Spleen (tissue), 11 donors: ENCODE measurements at regions not wholly inside any gene's neighbourhood (a gene's known extent, or its start where the extent isn't known, plus 50 kb on each side); places are given as distances from the start of the nearest gene placed in this dataset.

ENCODE experiments used
- DNase-seq: peaks from one replicate; pipeline ENCODE4 v3.0.0-alpha.2; 2020
- H3K27ac ChIP-seq, 8 donors: fragments of 200-600 bp; sonication (generic) in 7 of 8; 1 replicate in 4 of 8; 2 replicates in 4 of 8; pipeline versions ENCODE4 v1.5.0 to v1.8.0; 2016 to 2021; ENCODE audit warnings: inconsistent platforms in 4 of 8, mild to moderate bottlenecking in 4 of 8, moderate library complexity in 1 of 8
- H3K27me3 ChIP-seq, 7 donors: fragments of 200-600 bp; sonication (generic) in 6 of 7; replicated peaks in 1 of 7; 1 replicate in 4 of 7; 2 replicates in 3 of 7; pipeline versions ENCODE4 v1.5.0 to v1.8.0; 2016 to 2021; ENCODE audit warnings: inconsistent platforms in 3 of 7, mild to moderate bottlenecking in 1 of 7
- H3K36me3 ChIP-seq, 6 donors: fragments of 200-600 bp; sonication (generic) in 5 of 6; 1 replicate in 4 of 6; 2 replicates in 2 of 6; pipeline versions ENCODE4 v1.5.0 to v1.8.0; 2016 to 2021; ENCODE audit warnings: inconsistent platforms in 2 of 6
- H3K4me1 ChIP-seq, 6 donors: fragments of 200-600 bp; sonication (generic) in 5 of 6; 1 replicate in 3 of 6; 2 replicates in 3 of 6; pipeline versions ENCODE4 v1.5.0 to v1.8.0; 2016 to 2021; ENCODE audit warnings: inconsistent platforms in 3 of 6
- H3K4me3 ChIP-seq, 8 donors: fragments of 200-600 bp; sonication (generic) in 7 of 8; 1 replicate in 4 of 8; 2 replicates in 4 of 8; pipeline versions ENCODE4 v1.5.0 to v1.8.0; 2016 to 2021; ENCODE audit warnings: inconsistent platforms in 4 of 8, mild to moderate bottlenecking in 4 of 8, moderate library complexity in 2 of 8
- H3K9me3 ChIP-seq, 8 donors: fragments of 200-600 bp; sonication (generic) in 7 of 8; 1 replicate in 4 of 8; 2 replicates in 4 of 8; pipeline versions ENCODE4 v1.5.0 to v1.8.0; 2016 to 2021; ENCODE audit warnings: inconsistent platforms in 4 of 8
- POLR2A ChIP-seq, 3 donors: fragments of 450-650 bp; IDR thresholded peaks; one replicate each; pipeline ENCODE4 v1.5.1; 2017; ENCODE audit warnings: antibody characterized with exemption in 3 of 3, mild to moderate bottlenecking in 1 of 3
- POLR2AphosphoS5 ChIP-seq, 3 donors: sonication (generic); formaldehyde crosslinking; IDR thresholded peaks; one replicate each; pipeline ENCODE4 v1.5.1; 2017; ENCODE audit warnings: antibody characterized with exemption in 3 of 3
- WGBS, 5 donors: extraction: QIAGEN DNeasy Blood & Tissue Kit in 3 of 5; methylation state at CpG; one replicate each; pipeline versions ENCODE4 v1.1.5 to v1.1.7; 2013 to 2018; 5-methylcytosine and 5-hydroxymethylcytosine counted together
- intact Hi-C: fragments of 100-400 bp; cut with DNase I; formaldehyde crosslinking; loops from one replicate; pipeline ENCODE4 v1.15.0; 2023; ENCODE audit warnings: low total_unique reads
- TF ChIP-seq, protein P1 (sequence below), 11 experiments: fragments of 200-600 bp in 7 of 11; fragments of 450-650 bp in 4 of 11; sonication (generic) in 4 of 11; IDR thresholded peaks in 8 of 11; conservative IDR thresholded peaks in 3 of 11; 1 replicate in 7 of 11; 2 replicates in 4 of 11; pipeline versions ENCODE4 v1.4.0 to v1.8.0; 2016 to 2021; ENCODE audit warnings: antibody characterized with exemption in 11 of 11, inconsistent platforms in 4 of 11, mild to moderate bottlenecking in 1 of 11
- donor health status: healthy with polysubstance abuse.
- donor health status: DM: no; HTN: no; CAD: no; lungs with moderate emphysema.
- donor health status: DM: no; HTN: no; CAD: no.
- donor health status: Bipolar disorder and iron deficiency.
- donor health status: healthy.
- donor health status: DM: no; HTN: no; CAD: no.
- donor health status: DM: yes; HTN: yes; CAD: no.

DNA sequence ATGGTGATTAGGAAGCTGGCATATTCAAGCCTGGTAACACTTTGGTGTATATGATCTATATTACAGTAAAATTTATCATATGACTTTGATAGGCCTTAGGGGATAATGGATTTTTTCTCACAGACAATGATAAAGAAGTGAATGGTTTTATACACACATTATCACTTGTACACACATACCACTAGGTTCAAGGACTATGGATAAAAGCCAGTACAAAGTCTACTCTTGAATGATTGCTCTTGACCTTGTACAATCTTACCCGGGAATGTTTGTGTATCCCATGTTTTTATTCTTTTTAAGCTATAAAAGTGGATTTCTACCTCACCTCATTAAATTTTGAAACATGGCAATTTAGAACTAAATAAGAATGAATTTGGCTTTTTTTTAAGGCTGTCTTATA is 414.5 kb upstream of the ADAMTSL1 start:
- Histone ChIP-seq H3K9me3 (no peaks in the 10 kb centered on the region), H3K36me3 (no peaks in the 10 kb centered on the region), H3K27me3 (no peaks in the 10 kb centered on the region), H3K4me3 (no peak overlapping the region), H3K4me1 (no peaks in the 10 kb centered on the region), H3K27ac (no peak overlapping the region)
- 49 to 70% (median 56%) methylated on average over 1 of the region's 1 CpG for WGBS, 5 donors
- DNase-seq: no peak
- intact Hi-C loops: no loop called here
- TF ChIP-seq, protein P1, sequence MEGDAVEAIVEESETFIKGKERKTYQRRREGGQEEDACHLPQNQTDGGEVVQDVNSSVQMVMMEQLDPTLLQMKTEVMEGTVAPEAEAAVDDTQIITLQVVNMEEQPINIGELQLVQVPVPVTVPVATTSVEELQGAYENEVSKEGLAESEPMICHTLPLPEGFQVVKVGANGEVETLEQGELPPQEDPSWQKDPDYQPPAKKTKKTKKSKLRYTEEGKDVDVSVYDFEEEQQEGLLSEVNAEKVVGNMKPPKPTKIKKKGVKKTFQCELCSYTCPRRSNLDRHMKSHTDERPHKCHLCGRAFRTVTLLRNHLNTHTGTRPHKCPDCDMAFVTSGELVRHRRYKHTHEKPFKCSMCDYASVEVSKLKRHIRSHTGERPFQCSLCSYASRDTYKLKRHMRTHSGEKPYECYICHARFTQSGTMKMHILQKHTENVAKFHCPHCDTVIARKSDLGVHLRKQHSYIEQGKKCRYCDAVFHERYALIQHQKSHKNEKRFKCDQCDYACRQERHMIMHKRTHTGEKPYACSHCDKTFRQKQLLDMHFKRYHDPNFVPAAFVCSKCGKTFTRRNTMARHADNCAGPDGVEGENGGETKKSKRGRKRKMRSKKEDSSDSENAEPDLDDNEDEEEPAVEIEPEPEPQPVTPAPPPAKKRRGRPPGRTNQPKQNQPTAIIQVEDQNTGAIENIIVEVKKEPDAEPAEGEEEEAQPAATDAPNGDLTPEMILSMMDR (IDR thresholded peaks at IDR 0.05 in 8 of 11, conservative IDR thresholded peaks at IDR 0.05 in 3 of 11): no peak
- TF ChIP-seq POLR2A (IDR thresholded peaks at IDR 0.05): no peak
- TF ChIP-seq POLR2AphosphoS5 (IDR thresholded peaks at IDR 0.05): no peak

GRCh38 chr9:18060269-18060934 is 413.6 kb upstream of the ADAMTSL1 start:
- no peaks in the 10 kb centered on the region for H3K9me3 ChIP-seq
- no peak for TF ChIP-seq POLR2AphosphoS5 (IDR thresholded peaks at IDR 0.05)
- TF ChIP-seq, protein P1 (IDR thresholded peaks at IDR 0.05 in 8 of 11, conservative IDR thresholded peaks at IDR 0.05 in 3 of 11): no peak
- TF ChIP-seq POLR2A (IDR thresholded peaks at IDR 0.05): no peak
- H3K36me3 ChIP-seq: no peaks in the 10 kb centered on the region
- no peak for DNase-seq
- H3K4me1 ChIP-seq: no peaks in the 10 kb centered on the region
- intact Hi-C loops: no loop called here
- no peaks in the 10 kb centered on the region for H3K27me3 ChIP-seq
- WGBS, 5 donors: 55 to 77% (median 62%) methylated on average over 3 of the region's 3 CpGs
- no peak overlapping the region for H3K27ac ChIP-seq
- H3K4me3 ChIP-seq: no peak overlapping the region

GRCh38 chr9:18061332-18061731 is 412.6 kb upstream of the ADAMTSL1 start:
- no peak for TF ChIP-seq POLR2AphosphoS5 (IDR thresholded peaks at IDR 0.05)
- TF ChIP-seq, protein P1 (IDR thresholded peaks at IDR 0.05 in 8 of 11, conservative IDR thresholded peaks at IDR 0.05 in 3 of 11): no peak
- no peak for TF ChIP-seq POLR2A (IDR thresholded peaks at IDR 0.05)
- H3K4me1 ChIP-seq: no peaks in the 10 kb centered on the region
- intact Hi-C loops: no loop called here

DNA sequence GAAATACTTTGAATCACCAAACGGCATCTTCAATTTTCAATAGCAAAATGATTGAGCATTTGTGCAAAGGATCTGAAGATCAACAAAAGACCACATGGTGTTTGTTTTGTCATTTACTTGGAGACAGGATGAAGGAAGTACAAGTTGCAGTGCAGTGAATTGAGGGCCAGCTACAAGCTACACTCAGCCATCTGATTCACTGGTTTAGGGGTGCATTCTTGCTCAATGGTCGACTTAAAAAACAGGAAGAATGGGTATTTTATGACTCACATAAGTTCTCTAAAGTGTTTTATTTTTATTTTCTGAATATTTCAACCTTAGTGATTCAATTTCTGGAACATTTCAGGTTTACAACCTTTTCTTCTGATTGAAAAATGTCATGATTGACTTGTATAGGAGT is 412.1 kb upstream of the ADAMTSL1 start:
- no peak for DNase-seq
- TF ChIP-seq, protein P1 (IDR thresholded peaks at IDR 0.05 in 8 of 11, conservative IDR thresholded peaks at IDR 0.05 in 3 of 11): no peak
- TF ChIP-seq POLR2AphosphoS5 (IDR thresholded peaks at IDR 0.05): no peak
- TF ChIP-seq POLR2A (IDR thresholded peaks at IDR 0.05): no peak
- Histone ChIP-seq H3K36me3 (no peaks in the 10 kb centered on the region), H3K4me3 (no peak overlapping the region), H3K27ac (no peak overlapping the region), H3K27me3 (no peaks in the 10 kb centered on the region), H3K9me3 (no peaks in the 10 kb centered on the region), H3K4me1 (no peaks in the 10 kb centered on the region)
- intact Hi-C loops: no loop called here
- WGBS, 5 donors: 17 to 52% (median 35%) methylated on average over 2 of the region's 2 CpGs

More at GRCh38 chr9:18061332-18061731, 412.6 kb upstream of the ADAMTSL1 start:
- H3K27ac ChIP-seq: no peak overlapping the region
- H3K9me3 ChIP-seq: no peaks in the 10 kb centered on the region
- no peaks in the 10 kb centered on the region for H3K36me3 ChIP-seq
- H3K4me3 ChIP-seq: no peak overlapping the region
- DNase-seq: no peak
- H3K27me3 ChIP-seq: no peaks in the 10 kb centered on the region
